HEK293 (cell line): ENCODE measurements at regions not wholly inside any gene's neighbourhood (a gene's known extent, or its start where the extent isn't known, plus 50 kb on each side); places are given as distances from the start of the nearest gene placed in this dataset.
A peak's percentile ranks its signal among the peaks of the same experiment; 100 is the strongest.

ENCODE experiments used
- CTCF ChIA-PET: fragments of 350-600 bp; formaldehyde crosslinking; extraction: SDS; loops from one replicate; lab custom pipeline; 2021; ENCODE audit warnings: antibody characterized with exemption; lab: Yijun Ruan, JAX
- POLR2A ChIA-PET: fragments of 300-600 bp; formaldehyde crosslinking; extraction: SDS; loops from one replicate; lab custom pipeline; 2020; ENCODE audit warnings: antibody characterized with exemption, inconsistent platforms; lab: Yijun Ruan, JAX
- H3K27ac ChIP-seq: fragments of 200-500 bp; sonication (Bioruptor generic); 2 replicates; pipeline ENCODE4 v1.5.1; 2014; ENCODE audit warnings: low read depth, low read length, control low read depth, inconsistent platforms; ENCODE audit errors: extremely low read depth
- H3K36me3 ChIP-seq, 2 experiments: fragments of 200-500 bp in 1 of 2; sonication (Bioruptor generic) in 1 of 2; 1 replicate in 1 of 2; 2 replicates in 1 of 2; pipeline ENCODE4 v1.5.1; 2014 to 2017; ENCODE audit warnings: inconsistent platforms in 2 of 2, low read length in 2 of 2; ENCODE audit not compliant: control insufficient read depth in 2 of 2, insufficient read depth in 1 of 2
- H3K4me1 ChIP-seq: fragments of 200-500 bp; sonication (Bioruptor generic); 2 replicates; pipeline ENCODE4 v1.5.1; 2014; ENCODE audit warnings: mild to moderate bottlenecking, low read length, inconsistent platforms; ENCODE audit not compliant: control insufficient read depth, insufficient read depth
- H3K4me3 ChIP-seq: 2 replicates; pipeline ENCODE4 v1.5.1; 2011; ENCODE audit warnings: low read depth, mild to moderate bottlenecking, control low read depth, low read length, moderate library complexity
- H3K9me3 ChIP-seq: fragments of 200-500 bp; sonication (Bioruptor generic); 2 replicates; pipeline ENCODE4 v1.5.1; 2014; ENCODE audit warnings: low read depth, low read length, inconsistent platforms; ENCODE audit not compliant: control insufficient read depth, insufficient read depth
- GLI4 ChIP-seq: fragments of 450-650 bp; formaldehyde crosslinking; IDR thresholded peaks from 2 replicates; pipeline ENCODE4 v1.5.1; 2016; ENCODE audit warnings: missing biosample characterization, missing genetic modification characterization
- IKZF3 ChIP-seq: fragments of 450-650 bp; IDR thresholded peaks from 2 replicates; pipeline ENCODE4 v1.5.0; 2018; ENCODE audit warnings: missing biosample characterization, mild to moderate bottlenecking, missing genetic modification characterization, moderate library complexity
- OVOL3 ChIP-seq: fragments of 450-650 bp; formaldehyde crosslinking; IDR thresholded peaks from 2 replicates; pipeline ENCODE4 v1.5.1; 2016; ENCODE audit warnings: missing biosample characterization, missing genetic modification characterization
- REPIN1 ChIP-seq: fragments of 450-650 bp; formaldehyde crosslinking; IDR thresholded peaks from 2 replicates; pipeline ENCODE4 v1.5.1; 2017; ENCODE audit warnings: missing biosample characterization, missing genetic modification characterization, low read depth
- SCRT1 ChIP-seq: fragments of 450-650 bp; formaldehyde crosslinking; IDR thresholded peaks from 2 replicates; pipeline ENCODE4 v1.5.1; 2016; ENCODE audit warnings: missing biosample characterization, missing genetic modification characterization, borderline replicate concordance
- SCRT2 ChIP-seq: fragments of 450-650 bp; formaldehyde crosslinking; IDR thresholded peaks from 2 replicates; pipeline ENCODE4 v1.5.1; 2016; ENCODE audit warnings: missing biosample characterization, missing genetic modification characterization
- ZBTB21 ChIP-seq: fragments of 450-650 bp; formaldehyde crosslinking; IDR thresholded peaks from 2 replicates; pipeline ENCODE4 v1.5.1; 2017; ENCODE audit warnings: missing biosample characterization, missing genetic modification characterization
- ZBTB8A ChIP-seq: fragments of 450-650 bp; formaldehyde crosslinking; IDR thresholded peaks from 2 replicates; pipeline ENCODE4 v1.5.1; 2016; ENCODE audit warnings: missing biosample characterization, missing genetic modification characterization
- ZFP37 ChIP-seq: fragments of 450-650 bp; formaldehyde crosslinking; IDR thresholded peaks from 2 replicates; pipeline ENCODE4 v1.5.1; 2016; ENCODE audit warnings: missing biosample characterization, missing genetic modification characterization
- ZNF112 ChIP-seq: fragments of 450-650 bp; formaldehyde crosslinking; IDR thresholded peaks from 2 replicates; pipeline ENCODE4 v1.5.0; 2017; ENCODE audit warnings: missing biosample characterization, missing genetic modification characterization
- ZNF19 ChIP-seq: fragments of 450-650 bp; formaldehyde crosslinking; IDR thresholded peaks from 2 replicates; pipeline ENCODE4; 2016; ENCODE audit warnings: missing biosample characterization, missing genetic modification characterization, low read depth
- ZNF2 ChIP-seq: fragments of 450-650 bp; formaldehyde crosslinking; IDR thresholded peaks from 2 replicates; pipeline ENCODE4 v1.5.1; 2016; ENCODE audit warnings: missing biosample characterization, missing genetic modification characterization
- ZNF623 ChIP-seq: fragments of 450-650 bp; formaldehyde crosslinking; IDR thresholded peaks from 2 replicates; pipeline ENCODE4 v1.5.1; 2016; ENCODE audit warnings: missing biosample characterization, missing genetic modification characterization
- ZNF654 ChIP-seq: fragments of 450-650 bp; formaldehyde crosslinking; IDR thresholded peaks from 2 replicates; pipeline ENCODE4 v1.5.1; 2016; ENCODE audit warnings: low read depth, missing biosample characterization, missing genetic modification characterization
- ZNF660 ChIP-seq: fragments of 450-650 bp; IDR thresholded peaks from 2 replicates; pipeline ENCODE4 v1.5.1; 2018; ENCODE audit warnings: missing biosample characterization, mild to moderate bottlenecking, missing genetic modification characterization
- ZNF701 ChIP-seq: fragments of 450-650 bp; formaldehyde crosslinking; IDR thresholded peaks from 2 replicates; pipeline ENCODE4 v1.5.1; 2016; ENCODE audit warnings: missing biosample characterization, missing genetic modification characterization
- ZNF785 ChIP-seq: fragments of 450-650 bp; formaldehyde crosslinking; IDR thresholded peaks from 2 replicates; pipeline ENCODE4 v1.5.1; 2016; ENCODE audit warnings: missing biosample characterization, missing genetic modification characterization
- ZSCAN16 ChIP-seq: fragments of 450-650 bp; formaldehyde crosslinking; IDR thresholded peaks from 2 replicates; pipeline ENCODE4 v1.5.1; 2016; ENCODE audit warnings: missing biosample characterization, missing genetic modification characterization
- TF ChIP-seq, protein P1 (sequence below): fragments of 450-650 bp; formaldehyde crosslinking; IDR thresholded peaks from 2 replicates; pipeline ENCODE4 v1.5.1; 2016; ENCODE audit warnings: missing biosample characterization, missing genetic modification characterization, borderline replicate concordance
- TF ChIP-seq, protein P2 (sequence below): fragments of 450-650 bp; formaldehyde crosslinking; IDR thresholded peaks from 2 replicates; pipeline ENCODE4 v1.5.1; 2017; ENCODE audit warnings: missing biosample characterization, missing genetic modification characterization
- TF ChIP-seq, protein P3 (sequence below): fragments of 450-650 bp; formaldehyde crosslinking; IDR thresholded peaks from 2 replicates; pipeline ENCODE4 v1.5.1; 2017; ENCODE audit warnings: missing biosample characterization, missing genetic modification characterization
- TF ChIP-seq, protein P4 (sequence below): IDR thresholded peaks from 2 replicates; pipeline ENCODE4 v1.6.1; 2011; ENCODE audit warnings: mild to moderate bottlenecking, low read depth, low read length, borderline replicate concordance
- TF ChIP-seq, protein P5 (sequence below): fragments of 450-650 bp; formaldehyde crosslinking; IDR thresholded peaks from 2 replicates; pipeline ENCODE4 v1.5.1; 2016; ENCODE audit warnings: missing biosample characterization, missing genetic modification characterization

DNA sequence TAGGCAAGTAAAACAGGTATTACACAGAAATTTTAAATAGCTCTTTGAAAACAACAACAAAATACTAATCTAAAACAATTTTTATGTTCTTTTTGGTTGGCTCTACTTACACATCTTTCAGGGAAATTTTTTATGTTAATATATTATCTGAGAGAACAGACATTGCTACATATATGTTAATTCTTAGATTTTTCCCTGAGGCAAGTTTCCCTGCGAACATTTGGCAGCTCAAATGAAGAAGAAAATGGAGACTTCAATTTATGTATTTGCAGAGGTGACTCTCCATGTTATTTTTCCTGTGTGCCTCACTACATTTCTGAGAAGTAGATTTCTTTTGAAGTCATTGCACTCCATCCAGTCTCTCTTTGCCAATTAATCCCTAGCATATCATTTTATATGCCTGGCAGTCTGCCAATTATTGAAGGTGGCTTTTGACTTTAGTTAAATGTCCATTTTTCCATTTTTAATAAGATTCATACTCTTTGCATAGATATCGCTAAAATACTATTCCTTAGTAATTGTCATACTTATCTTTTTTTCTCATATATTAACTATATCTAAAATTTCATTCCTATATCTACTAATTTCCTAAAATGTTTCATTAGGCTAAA lies 908.2 kb upstream of the CDH10 start (continued):
- TF ChIP-seq, protein P1, sequence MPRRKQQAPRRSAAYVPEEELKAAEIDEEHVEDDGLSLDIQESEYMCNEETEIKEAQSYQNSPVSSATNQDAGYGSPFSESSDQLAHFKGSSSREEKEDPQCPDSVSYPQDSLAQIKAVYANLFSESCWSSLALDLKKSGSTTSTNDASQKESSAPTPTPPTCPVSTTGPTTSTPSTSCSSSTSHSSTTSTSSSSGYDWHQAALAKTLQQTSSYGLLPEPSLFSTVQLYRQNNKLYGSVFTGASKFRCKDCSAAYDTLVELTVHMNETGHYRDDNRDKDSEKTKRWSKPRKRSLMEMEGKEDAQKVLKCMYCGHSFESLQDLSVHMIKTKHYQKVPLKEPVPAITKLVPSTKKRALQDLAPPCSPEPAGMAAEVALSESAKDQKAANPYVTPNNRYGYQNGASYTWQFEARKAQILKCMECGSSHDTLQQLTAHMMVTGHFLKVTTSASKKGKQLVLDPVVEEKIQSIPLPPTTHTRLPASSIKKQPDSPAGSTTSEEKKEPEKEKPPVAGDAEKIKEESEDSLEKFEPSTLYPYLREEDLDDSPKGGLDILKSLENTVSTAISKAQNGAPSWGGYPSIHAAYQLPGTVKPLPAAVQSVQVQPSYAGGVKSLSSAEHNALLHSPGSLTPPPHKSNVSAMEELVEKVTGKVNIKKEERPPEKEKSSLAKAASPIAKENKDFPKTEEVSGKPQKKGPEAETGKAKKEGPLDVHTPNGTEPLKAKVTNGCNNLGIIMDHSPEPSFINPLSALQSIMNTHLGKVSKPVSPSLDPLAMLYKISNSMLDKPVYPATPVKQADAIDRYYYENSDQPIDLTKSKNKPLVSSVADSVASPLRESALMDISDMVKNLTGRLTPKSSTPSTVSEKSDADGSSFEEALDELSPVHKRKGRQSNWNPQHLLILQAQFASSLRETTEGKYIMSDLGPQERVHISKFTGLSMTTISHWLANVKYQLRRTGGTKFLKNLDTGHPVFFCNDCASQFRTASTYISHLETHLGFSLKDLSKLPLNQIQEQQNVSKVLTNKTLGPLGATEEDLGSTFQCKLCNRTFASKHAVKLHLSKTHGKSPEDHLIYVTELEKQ (tag by site-specific recombination) = no peak
- TF ChIP-seq IKZF3 (tag by site-specific recombination) (no peak), ZNF701 (tag by site-specific recombination) (no peak), ZNF19 (tag by site-specific recombination) (no peak), ZBTB8A (tag by site-specific recombination) (no peak), ZNF623 (tag by site-specific recombination) (no peak)
- TF ChIP-seq, protein P2, sequence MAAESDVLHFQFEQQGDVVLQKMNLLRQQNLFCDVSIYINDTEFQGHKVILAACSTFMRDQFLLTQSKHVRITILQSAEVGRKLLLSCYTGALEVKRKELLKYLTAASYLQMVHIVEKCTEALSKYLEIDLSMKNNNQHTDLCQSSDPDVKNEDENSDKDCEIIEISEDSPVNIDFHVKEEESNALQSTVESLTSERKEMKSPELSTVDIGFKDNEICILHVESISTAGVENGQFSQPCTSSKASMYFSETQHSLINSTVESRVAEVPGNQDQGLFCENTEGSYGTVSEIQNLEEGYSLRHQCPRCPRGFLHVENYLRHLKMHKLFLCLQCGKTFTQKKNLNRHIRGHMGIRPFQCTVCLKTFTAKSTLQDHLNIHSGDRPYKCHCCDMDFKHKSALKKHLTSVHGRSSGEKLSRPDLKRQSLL = no peak

DNA sequence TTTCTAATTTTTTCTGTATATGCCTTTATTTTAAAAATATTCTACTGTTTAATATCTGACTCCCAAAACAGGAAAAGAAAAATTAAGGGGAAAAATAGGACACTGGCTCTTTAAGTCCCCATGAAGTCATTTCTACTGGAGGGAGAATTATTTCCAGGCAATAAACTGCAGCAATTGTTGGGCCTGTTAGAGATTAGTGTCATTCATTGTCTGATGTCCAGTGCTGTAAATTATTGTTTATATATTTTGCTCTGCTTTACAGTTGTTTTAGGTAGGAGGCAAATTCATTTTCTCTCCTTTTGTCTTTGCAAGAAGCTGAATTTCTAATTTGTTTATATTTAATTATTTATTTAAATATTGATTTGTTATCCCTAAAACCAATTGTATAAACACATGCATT lies 906.0 kb upstream of the CDH10 start:
- H3K4me1 ChIP-seq = no peaks in the 10 kb centered on the region
- H3K27ac ChIP-seq = no peak overlapping the region
- TF ChIP-seq ZNF660 (tag by site-specific recombination) = no peak
- TF ChIP-seq, protein P3, sequence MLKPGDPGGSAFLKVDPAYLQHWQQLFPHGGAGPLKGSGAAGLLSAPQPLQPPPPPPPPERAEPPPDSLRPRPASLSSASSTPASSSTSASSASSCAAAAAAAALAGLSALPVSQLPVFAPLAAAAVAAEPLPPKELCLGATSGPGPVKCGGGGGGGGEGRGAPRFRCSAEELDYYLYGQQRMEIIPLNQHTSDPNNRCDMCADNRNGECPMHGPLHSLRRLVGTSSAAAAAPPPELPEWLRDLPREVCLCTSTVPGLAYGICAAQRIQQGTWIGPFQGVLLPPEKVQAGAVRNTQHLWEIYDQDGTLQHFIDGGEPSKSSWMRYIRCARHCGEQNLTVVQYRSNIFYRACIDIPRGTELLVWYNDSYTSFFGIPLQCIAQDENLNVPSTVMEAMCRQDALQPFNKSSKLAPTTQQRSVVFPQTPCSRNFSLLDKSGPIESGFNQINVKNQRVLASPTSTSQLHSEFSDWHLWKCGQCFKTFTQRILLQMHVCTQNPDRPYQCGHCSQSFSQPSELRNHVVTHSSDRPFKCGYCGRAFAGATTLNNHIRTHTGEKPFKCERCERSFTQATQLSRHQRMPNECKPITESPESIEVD (tag by site-specific recombination) = 0 out of 2 replicates have a peak, but pooled peaks have one; percentile 55
- TF ChIP-seq REPIN1 (tag by site-specific recombination) = no peak
- no peak for TF ChIP-seq ZNF785
- no peak for TF ChIP-seq GLI4 (tag by site-specific recombination)
- H3K4me3 ChIP-seq = no peak overlapping the region
- CTCF ChIA-PET = interaction anchor here (0.6 to 0.9 kb wide), 2 partner anchors 12 to 779 kb away, joined by 3 to 5 read pairs; no protein-coding TSS in a partner anchor
- H3K36me3 ChIP-seq = no peaks in the 10 kb centered on the region
- no peaks in the 10 kb centered on the region; the same call in 1 of the 2 replicates for H3K9me3 ChIP-seq
- POLR2A ChIA-PET = no interaction called here

DNA sequence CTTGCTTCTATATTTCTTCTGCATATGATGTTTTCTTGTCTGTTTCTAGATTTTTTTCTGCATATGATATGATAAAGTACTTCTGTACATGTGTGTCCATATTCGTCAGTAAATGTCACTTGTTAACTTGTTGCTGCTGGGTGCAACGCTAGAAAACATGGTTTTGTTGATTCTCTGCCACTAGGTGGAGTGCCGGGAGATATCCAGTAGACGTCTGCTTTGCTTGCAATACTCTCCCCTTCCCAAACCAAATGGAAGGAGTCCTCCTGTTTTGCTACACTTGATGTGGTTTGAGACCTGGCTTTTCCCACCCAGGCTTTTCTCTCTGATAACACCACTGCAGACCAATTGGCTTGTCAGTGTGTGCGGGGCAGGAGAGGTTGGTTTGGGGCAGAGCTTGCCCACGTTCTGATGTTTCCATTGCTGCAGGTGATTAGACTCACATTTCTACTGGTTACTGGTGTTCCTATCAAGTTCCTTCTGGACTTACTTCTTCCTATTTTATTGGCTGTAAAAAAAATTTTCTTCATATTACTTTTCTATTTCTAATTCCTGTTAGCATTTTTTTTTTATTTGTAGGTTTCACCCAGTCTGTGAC lies 900.0 kb upstream of the CDH10 start:
- Histone ChIP-seq H3K36me3 (no peaks in the 10 kb centered on the region), H3K9me3 (no peaks in the 10 kb centered on the region; the same call in 1 of the 2 replicates), H3K4me1 (no peaks in the 10 kb centered on the region), H3K27ac (no peak overlapping the region), H3K4me3 (no peak overlapping the region)
- ChIA-PET POLR2A (no interaction called here), CTCF (interaction anchor here (0.7 kb wide), 1 partner anchor 13 kb away, joined by 5 read pairs; no protein-coding TSS in a partner anchor)
- TF ChIP-seq, protein P4, sequence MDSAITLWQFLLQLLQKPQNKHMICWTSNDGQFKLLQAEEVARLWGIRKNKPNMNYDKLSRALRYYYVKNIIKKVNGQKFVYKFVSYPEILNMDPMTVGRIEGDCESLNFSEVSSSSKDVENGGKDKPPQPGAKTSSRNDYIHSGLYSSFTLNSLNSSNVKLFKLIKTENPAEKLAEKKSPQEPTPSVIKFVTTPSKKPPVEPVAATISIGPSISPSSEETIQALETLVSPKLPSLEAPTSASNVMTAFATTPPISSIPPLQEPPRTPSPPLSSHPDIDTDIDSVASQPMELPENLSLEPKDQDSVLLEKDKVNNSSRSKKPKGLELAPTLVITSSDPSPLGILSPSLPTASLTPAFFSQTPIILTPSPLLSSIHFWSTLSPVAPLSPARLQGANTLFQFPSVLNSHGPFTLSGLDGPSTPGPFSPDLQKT = no peak
- TF ChIP-seq ZNF654 (tag by site-specific recombination) = peak; percentile 52
- no peak for TF ChIP-seq ZNF2 (tag by site-specific recombination)
- no peak for TF ChIP-seq ZBTB21 (tag by site-specific recombination)
- TF ChIP-seq, protein P5, sequence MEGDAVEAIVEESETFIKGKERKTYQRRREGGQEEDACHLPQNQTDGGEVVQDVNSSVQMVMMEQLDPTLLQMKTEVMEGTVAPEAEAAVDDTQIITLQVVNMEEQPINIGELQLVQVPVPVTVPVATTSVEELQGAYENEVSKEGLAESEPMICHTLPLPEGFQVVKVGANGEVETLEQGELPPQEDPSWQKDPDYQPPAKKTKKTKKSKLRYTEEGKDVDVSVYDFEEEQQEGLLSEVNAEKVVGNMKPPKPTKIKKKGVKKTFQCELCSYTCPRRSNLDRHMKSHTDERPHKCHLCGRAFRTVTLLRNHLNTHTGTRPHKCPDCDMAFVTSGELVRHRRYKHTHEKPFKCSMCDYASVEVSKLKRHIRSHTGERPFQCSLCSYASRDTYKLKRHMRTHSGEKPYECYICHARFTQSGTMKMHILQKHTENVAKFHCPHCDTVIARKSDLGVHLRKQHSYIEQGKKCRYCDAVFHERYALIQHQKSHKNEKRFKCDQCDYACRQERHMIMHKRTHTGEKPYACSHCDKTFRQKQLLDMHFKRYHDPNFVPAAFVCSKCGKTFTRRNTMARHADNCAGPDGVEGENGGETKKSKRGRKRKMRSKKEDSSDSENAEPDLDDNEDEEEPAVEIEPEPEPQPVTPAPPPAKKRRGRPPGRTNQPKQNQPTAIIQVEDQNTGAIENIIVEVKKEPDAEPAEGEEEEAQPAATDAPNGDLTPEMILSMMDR (tag by site-specific recombination) = 0 out of 2 replicates have a peak, but pooled peaks have one; percentile 28
- TF ChIP-seq ZNF112 (tag by site-specific recombination) = no peak
- no peak for TF ChIP-seq OVOL3
- TF ChIP-seq ZFP37 (tag by site-specific recombination) = no peak
- peak; percentile 77 for TF ChIP-seq SCRT1 (tag by site-specific recombination)
- TF ChIP-seq SCRT2 (tag by site-specific recombination) = peak; percentile 99
- no peak for TF ChIP-seq ZSCAN16 (tag by site-specific recombination)
